Tibial nerve (tissue), 4 donors: ENCODE measurements at regions not wholly inside any gene's neighbourhood (a gene's known extent, or its start where the extent isn't known, plus 50 kb on each side); places are given as distances from the start of the nearest gene placed in this dataset.

Experiments
- EP300 ChIP-seq, 2 donors: sonication (generic); formaldehyde crosslinking; IDR thresholded peaks; one replicate each; pipeline ENCODE4 v1.6.1; 2017; ENCODE audit warnings: antibody characterized with exemption in 2 of 2, mild to moderate bottlenecking in 1 of 2
- POLR2A ChIP-seq, 2 donors: fragments of 450-650 bp; IDR thresholded peaks; one replicate each; pipeline ENCODE4 v1.6.1; 2017; ENCODE audit warnings: antibody characterized with exemption in 2 of 2, mild to moderate bottlenecking in 2 of 2, moderate library complexity in 2 of 2
- TF ChIP-seq, protein P1 (sequence below), 5 experiments: fragments of 200-600 bp in 3 of 5; fragments of 450-650 bp in 2 of 5; sonication (generic) in 3 of 5; IDR thresholded peaks; one replicate each; pipeline ENCODE4 v1.5.1; 2016 to 2019; ENCODE audit warnings: antibody characterized with exemption in 5 of 5, mild to moderate bottlenecking in 3 of 5, moderate library complexity in 2 of 5

DNA sequence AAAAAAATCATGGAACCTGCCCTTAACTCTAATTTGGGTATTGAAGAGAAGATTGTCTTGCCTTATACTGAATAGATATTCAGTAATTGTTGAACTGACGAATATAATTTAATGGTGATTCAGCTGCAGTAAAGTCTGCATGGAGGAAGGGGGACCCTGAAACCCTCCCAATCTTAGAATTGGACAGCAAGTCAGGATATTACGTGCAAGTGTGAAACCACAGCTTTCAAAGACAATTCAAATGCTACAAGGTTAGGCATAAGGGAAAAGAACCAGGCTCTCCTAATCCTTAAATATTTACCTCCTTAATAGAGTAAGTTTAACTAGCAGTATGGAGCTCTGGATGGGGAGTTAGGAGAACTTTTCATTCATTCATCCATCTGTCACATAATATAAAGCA is 226.9 kb upstream of the TNP1 start:
- no peak for TF ChIP-seq POLR2A (IDR thresholded peaks at IDR 0.05)
- TF ChIP-seq, protein P1, sequence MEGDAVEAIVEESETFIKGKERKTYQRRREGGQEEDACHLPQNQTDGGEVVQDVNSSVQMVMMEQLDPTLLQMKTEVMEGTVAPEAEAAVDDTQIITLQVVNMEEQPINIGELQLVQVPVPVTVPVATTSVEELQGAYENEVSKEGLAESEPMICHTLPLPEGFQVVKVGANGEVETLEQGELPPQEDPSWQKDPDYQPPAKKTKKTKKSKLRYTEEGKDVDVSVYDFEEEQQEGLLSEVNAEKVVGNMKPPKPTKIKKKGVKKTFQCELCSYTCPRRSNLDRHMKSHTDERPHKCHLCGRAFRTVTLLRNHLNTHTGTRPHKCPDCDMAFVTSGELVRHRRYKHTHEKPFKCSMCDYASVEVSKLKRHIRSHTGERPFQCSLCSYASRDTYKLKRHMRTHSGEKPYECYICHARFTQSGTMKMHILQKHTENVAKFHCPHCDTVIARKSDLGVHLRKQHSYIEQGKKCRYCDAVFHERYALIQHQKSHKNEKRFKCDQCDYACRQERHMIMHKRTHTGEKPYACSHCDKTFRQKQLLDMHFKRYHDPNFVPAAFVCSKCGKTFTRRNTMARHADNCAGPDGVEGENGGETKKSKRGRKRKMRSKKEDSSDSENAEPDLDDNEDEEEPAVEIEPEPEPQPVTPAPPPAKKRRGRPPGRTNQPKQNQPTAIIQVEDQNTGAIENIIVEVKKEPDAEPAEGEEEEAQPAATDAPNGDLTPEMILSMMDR (IDR thresholded peaks at IDR 0.05): no peak
- TF ChIP-seq EP300 (IDR thresholded peaks at IDR 0.05): no peak
